Endodermal cell (in vitro differentiated cells): ENCODE measurements at regions not wholly inside any gene's neighbourhood (a gene's known extent, or its start where the extent isn't known, plus 50 kb on each side); places are given as distances from the start of the nearest gene placed in this dataset.

ENCODE experiments used
- DNase-seq: peaks from one replicate; pipeline ENCODE4 v3.0.0-alpha.2; 2017
- H3K27ac ChIP-seq: 2 replicates; pipeline ENCODE4 v1.5.1; 2013; ENCODE audit warnings: mild to moderate bottlenecking, low read depth, low read length, moderate library complexity
- H3K27me3 ChIP-seq: 2 replicates; pipeline ENCODE4 v1.6.1; 2013; ENCODE audit warnings: mild to moderate bottlenecking, low read length, moderate library complexity; ENCODE audit not compliant: insufficient read depth, control insufficient read depth, poor library complexity, severe bottlenecking
- H3K36me3 ChIP-seq: 2 replicates; pipeline ENCODE4 v1.7.0; 2013; ENCODE audit warnings: mild to moderate bottlenecking, low read length, moderate library complexity; ENCODE audit not compliant: control insufficient read depth, insufficient read depth
- H3K4me1 ChIP-seq: one replicate; pipeline ENCODE4 v1.7.0; 2013; ENCODE audit warnings: low read length; ENCODE audit not compliant: control insufficient read depth, insufficient read depth
- H3K4me3 ChIP-seq: 2 replicates; pipeline ENCODE4 v1.5.1; 2013; ENCODE audit warnings: mild to moderate bottlenecking, low read length, moderate library complexity
- H3K9ac ChIP-seq: 2 replicates; pipeline ENCODE4 v1.6.1; 2013; ENCODE audit warnings: mild to moderate bottlenecking, low read length, moderate library complexity; ENCODE audit not compliant: poor library complexity, severe bottlenecking; ENCODE audit errors: extremely low read depth
- H3K9me3 ChIP-seq: 2 replicates; pipeline ENCODE4 v1.6.1; 2013; ENCODE audit warnings: mild to moderate bottlenecking, low read length, moderate library complexity; ENCODE audit not compliant: control insufficient read depth
- H3K27ac Mint-ChIP-seq: 2 replicates; pipeline ENCODE4 v1.8.0; 2020; ENCODE audit warnings: mixed read lengths
- H3K27me3 Mint-ChIP-seq: 2 replicates; pipeline ENCODE4 v1.8.0; 2021; ENCODE audit warnings: mild to moderate bottlenecking, mixed read lengths; ENCODE audit not compliant: insufficient read depth
- H3K36me3 Mint-ChIP-seq: 2 replicates; pipeline ENCODE4 v1.8.0; 2020; ENCODE audit warnings: low read depth, mixed read lengths
- H3K4me1 Mint-ChIP-seq: 2 replicates; pipeline ENCODE4 v1.8.0; 2020; ENCODE audit warnings: mixed read lengths
- H3K4me3 Mint-ChIP-seq: 2 replicates; pipeline ENCODE4 v1.8.0; 2020; ENCODE audit warnings: mild to moderate bottlenecking, moderate library complexity, mixed read lengths
- H3K9me3 Mint-ChIP-seq: 2 replicates; pipeline ENCODE4 v1.8.0; 2020; ENCODE audit warnings: mild to moderate bottlenecking, mixed read lengths
- CTCF ChIP-seq: fragments of 200-600 bp; sonication (generic); conservative IDR thresholded peaks from 2 replicates; pipeline ENCODE4 v1.5.0; 2021; ENCODE audit warnings: antibody characterized with exemption, mild to moderate bottlenecking
- WGBS, 2 experiments: methylation state at CpG; one replicate each; pipeline versions ENCODE4 v1.1.5 to v1.1.7; 2013; ENCODE audit warnings: missing lambda C conversion rate in 2 of 2, mixed read lengths in 1 of 2; ENCODE audit not compliant: insufficient coverage in 1 of 2, insufficient read length in 1 of 2; 5-methylcytosine and 5-hydroxymethylcytosine counted together

- no peak for DNase-seq
- Histone ChIP-seq H3K4me1 (no peaks in the 10 kb centered on the region), H3K4me3 (no peak overlapping the region), H3K27ac (no peak overlapping the region), H3K9me3 (peaks cover 4% of the 10 kb centered on the region), H3K27me3 (no peaks in the 10 kb centered on the region), H3K9ac (no peak overlapping the region), H3K36me3 (no peaks in the 10 kb centered on the region)
- 88 to 100% methylated on average over 1 of the region's 1 CpG for WGBS, 2 experiments
- no peaks in the 10 kb centered on the region for H3K4me1 Mint-ChIP-seq
- no peak overlapping the region for H3K27ac Mint-ChIP-seq
- H3K9me3 Mint-ChIP-seq = no peaks in the 10 kb centered on the region
- H3K4me3 Mint-ChIP-seq = no peak overlapping the region
- no peaks in the 10 kb centered on the region for H3K36me3 Mint-ChIP-seq
- no peaks in the 10 kb centered on the region for H3K27me3 Mint-ChIP-seq
- TF ChIP-seq CTCF = no peak
Observed at GRCh38 chr2:21406386-21406785, 282.6 kb downstream of the TDRD15 start.

GRCh38 chr2:21406911-21407310 lies 283.1 kb downstream of the TDRD15 start:
- no peak overlapping the region for H3K4me3 ChIP-seq
- H3K36me3 ChIP-seq = no peaks in the 10 kb centered on the region
- Mint-ChIP-seq H3K36me3 (no peaks in the 10 kb centered on the region), H3K27ac (no peak overlapping the region), H3K4me1 (no peaks in the 10 kb centered on the region), H3K9me3 (no peaks in the 10 kb centered on the region), H3K27me3 (no peaks in the 10 kb centered on the region), H3K4me3 (no peak overlapping the region)
- H3K9ac ChIP-seq = no peak overlapping the region
- WGBS, 2 experiments = 82 to 83% methylated on average over 1 to 3 of the region's 3 CpGs
- no peaks in the 10 kb centered on the region for H3K27me3 ChIP-seq
- no peak overlapping the region for H3K27ac ChIP-seq
- no peak for TF ChIP-seq CTCF
- DNase-seq = no peak
- H3K9me3 ChIP-seq = peaks cover 4% of the 10 kb centered on the region
- H3K4me1 ChIP-seq = no peaks in the 10 kb centered on the region

DNA sequence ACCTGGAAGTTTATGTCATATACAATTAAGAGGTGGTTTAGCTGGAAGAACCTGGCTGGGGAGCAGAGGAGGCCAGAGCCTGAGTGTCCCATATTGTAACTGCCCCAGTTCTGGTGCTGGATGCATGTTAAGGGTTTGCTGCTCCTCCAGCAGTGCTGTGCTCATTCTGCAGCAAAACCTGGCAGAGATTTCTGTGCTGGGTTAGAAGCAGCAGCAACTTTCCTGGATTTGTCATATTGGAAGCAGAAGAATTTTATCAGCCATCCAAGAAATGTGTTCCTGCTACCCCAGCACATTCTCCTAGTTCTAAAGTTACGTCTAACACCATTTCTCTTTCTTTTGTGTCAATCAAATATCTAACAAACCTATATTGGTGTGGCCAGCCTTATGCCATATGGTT lies 284.1 kb downstream of the TDRD15 start:
- no peaks in the 10 kb centered on the region for H3K27me3 ChIP-seq
- Mint-ChIP-seq H3K4me1 (no peaks in the 10 kb centered on the region), H3K27ac (no peak overlapping the region), H3K4me3 (no peak overlapping the region), H3K27me3 (no peaks in the 10 kb centered on the region), H3K36me3 (no peaks in the 10 kb centered on the region), H3K9me3 (no peaks in the 10 kb centered on the region)
- peaks cover 4% of the 10 kb centered on the region for H3K9me3 ChIP-seq
- H3K4me1 ChIP-seq = peaks cover under 1% of the 10 kb centered on the region
- no peak overlapping the region for H3K9ac ChIP-seq
- no peaks in the 10 kb centered on the region for H3K36me3 ChIP-seq
- DNase-seq = no peak
- H3K27ac ChIP-seq = no peak overlapping the region
- no peak overlapping the region for H3K4me3 ChIP-seq
- TF ChIP-seq CTCF = no peak
- 88% methylated on average over 1 of the region's 1 CpG; no CpG with 5 or more reads in 1 of the 2 experiments for WGBS, 2 experiments
